CD1c-positive myeloid dendritic cell (primary cell): ENCODE measurements at regions not wholly inside any gene's neighbourhood (a gene's known extent, or its start where the extent isn't known, plus 50 kb on each side); places are given as distances from the start of the nearest gene placed in this dataset.

Experiments
- DNase-seq: peaks from one replicate; pipeline ENCODE4 v3.0.0-alpha.2; 2016; ENCODE audit errors: extremely low spot score

- DNase-seq = no peak
Measured at GRCh38 chr2:19677825-19678518, 223.8 kb downstream of the TTC32 start.

- DNase-seq = no peak
Measured at GRCh38 chr2:19677215-19677777, 224.5 kb downstream of the TTC32 start.

- no peak for DNase-seq
Measured at GRCh38 chr2:19676770-19677169, 225.0 kb downstream of the TTC32 start.

- no peak for DNase-seq
Measured at GRCh38 chr2:19675856-19676460, 225.8 kb downstream of the TTC32 start.

DNA sequence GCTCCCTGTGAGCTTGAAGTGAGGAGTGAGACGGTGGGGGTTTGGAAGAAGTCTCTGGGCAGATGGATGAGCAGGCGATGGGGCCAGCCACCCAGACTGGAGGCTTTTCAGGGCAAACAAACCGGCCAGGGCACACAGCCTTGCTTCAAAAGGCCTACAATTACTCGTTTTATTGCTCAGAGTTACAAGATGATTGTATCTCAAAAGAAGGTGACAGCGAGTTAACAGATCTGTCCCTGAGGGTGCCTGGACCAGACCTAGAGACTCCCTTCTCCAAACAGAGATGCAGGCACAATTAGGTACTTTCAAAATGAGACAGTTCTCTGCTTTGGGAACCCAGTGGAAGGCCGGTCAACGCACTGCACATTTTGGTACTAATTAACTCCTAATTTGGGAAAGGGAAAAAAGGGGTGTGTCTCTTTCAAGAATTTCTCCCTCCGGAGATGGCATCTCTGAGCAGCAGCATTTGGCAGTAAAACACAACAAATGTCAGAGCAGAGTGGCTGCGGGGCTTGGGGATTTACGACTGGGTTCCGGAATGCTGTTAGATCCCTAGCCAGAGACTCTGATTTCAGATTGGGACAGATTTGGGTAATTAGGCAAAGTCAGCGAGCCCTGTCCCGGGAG is 226.7 kb downstream of the TTC32 start:
- DNase-seq = no peak

DNA sequence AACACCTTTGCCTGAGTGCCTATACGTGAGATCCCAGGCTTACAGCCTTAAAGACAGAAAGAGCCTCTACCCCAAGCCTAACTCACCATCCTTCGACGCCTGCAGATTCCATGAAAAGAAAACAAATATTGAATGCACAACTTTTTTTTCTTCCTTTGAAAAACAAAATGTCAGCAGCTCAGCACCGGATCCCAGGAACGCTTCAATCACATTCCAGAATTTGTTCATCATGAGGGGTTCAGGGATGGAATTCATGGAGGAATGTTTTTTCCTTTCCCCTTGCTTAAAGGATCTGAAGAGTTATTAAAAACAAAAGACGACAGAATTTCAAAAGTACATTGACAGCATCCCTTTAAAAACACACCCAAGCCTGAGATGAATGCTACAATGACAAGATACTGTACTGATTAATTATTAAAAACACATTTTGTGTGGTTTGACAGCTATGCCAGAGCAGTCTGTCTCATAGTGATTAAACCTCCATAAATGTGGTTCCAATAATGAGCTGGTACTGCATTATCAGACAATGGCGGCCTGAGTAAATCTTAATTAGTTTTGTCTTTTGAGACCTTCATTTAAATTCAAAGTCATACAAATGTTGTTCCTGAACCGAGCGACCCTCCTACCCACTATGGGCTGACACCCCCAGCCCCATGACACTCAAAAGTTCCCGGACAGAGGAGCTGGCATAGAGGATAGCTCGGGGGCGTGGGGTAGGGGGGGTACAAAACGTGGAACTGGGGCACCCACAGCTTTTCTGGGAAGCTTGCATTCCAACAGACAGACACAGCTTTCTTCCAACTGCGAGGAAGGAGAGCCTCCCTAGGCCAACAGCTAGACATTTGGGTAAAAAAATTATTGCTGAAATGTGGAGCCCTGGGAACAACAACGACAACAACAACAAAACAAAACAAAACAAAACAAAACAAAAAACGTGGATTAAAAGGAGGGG is 227.5 kb downstream of the TTC32 start:
- no peak for DNase-seq

GRCh38 chr2:19673213-19673791 is 228.5 kb downstream of the TTC32 start:
- DNase-seq = no peak

DNA sequence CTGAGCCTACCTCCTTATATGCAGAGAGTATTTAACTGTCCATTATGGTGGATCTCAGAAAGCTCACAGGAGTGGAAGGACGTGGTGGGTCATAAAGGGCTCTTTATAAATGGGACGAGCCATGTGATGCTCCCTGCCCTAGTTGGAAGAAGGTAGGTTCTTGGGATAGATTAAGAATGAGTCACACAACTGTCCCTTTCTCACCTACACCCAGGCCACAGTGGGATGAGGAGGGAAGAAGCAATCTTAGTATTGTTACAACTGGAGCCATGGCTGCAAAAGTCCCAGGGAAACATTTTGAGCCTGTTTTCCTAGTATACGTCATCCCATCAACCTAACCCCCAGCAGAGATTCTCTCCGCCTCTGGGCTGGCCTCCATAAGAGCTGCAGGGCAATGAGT is 229.9 kb downstream of the TTC32 start:
- DNase-seq = no peak

DNA sequence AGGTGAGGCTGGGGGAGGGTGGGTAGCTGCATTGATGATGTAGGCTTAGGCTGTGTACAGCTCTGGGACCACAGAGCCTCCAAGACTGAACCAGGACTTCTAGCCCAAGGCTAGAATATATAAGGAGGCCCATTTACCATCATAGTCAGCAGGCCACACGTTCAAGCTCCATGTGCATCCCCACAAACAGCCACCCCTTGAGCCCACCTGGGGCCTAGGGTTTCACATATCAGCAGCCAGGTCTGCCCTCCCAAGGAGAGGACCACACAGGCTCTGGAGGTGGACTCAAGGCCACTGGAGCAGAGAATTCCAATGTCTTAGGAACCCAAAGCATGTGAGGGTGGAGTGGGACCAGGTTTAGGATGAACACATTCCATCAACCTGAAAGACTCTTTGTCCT is 230.5 kb downstream of the TTC32 start:
- DNase-seq = no peak

- no peak for DNase-seq
Measured at GRCh38 chr2:19670303-19670702, 231.5 kb downstream of the TTC32 start.

GRCh38 chr2:19669559-19669958 is 232.2 kb downstream of the TTC32 start:
- DNase-seq = no peak

- no peak for DNase-seq
Measured at GRCh38 chr2:19669126-19669525, 232.7 kb downstream of the TTC32 start.

DNA sequence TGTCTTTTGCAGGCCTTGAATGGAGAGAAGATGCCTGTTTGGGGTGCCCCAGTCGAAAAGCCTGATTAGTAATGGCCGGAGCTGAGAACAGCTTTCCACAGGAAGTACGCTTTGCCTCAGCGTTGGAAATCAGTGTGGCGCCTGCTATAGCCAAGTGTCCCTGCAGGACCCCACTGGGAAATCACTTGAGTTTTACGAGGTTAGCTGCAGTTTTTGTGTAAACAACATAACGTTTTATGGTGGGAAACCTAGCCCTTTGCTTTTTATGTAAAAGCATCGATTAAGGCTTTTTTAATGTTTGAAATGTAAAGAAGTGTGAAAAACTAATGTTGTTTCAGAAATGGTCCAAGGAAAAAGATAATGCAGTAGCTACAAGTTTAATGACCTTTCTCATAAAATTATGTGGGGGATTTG is 234.2 kb downstream of the TTC32 start:
- DNase-seq = no peak

GRCh38 chr2:19667085-19667484 is 234.7 kb downstream of the TTC32 start:
- DNase-seq = no peak

DNA sequence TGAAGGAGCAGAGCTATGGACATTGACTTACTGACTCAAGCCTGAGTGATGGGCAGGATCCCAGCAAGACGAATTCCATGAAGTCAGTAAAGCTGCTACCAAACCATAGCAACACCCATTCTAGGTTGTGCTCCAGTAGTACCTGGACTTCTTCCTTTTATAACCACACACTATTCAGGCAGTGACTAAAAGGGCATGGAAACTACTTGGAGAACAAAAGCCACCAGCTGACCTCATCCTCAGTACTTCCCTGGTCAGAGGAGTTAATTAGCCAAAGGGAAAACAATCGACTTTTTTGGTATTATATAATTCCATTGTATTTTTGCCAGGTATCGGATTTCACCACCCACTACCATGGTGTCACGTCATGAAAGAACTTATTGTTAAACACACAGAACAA is 237.1 kb downstream of the TTC32 start:
- DNase-seq = no peak

DNA sequence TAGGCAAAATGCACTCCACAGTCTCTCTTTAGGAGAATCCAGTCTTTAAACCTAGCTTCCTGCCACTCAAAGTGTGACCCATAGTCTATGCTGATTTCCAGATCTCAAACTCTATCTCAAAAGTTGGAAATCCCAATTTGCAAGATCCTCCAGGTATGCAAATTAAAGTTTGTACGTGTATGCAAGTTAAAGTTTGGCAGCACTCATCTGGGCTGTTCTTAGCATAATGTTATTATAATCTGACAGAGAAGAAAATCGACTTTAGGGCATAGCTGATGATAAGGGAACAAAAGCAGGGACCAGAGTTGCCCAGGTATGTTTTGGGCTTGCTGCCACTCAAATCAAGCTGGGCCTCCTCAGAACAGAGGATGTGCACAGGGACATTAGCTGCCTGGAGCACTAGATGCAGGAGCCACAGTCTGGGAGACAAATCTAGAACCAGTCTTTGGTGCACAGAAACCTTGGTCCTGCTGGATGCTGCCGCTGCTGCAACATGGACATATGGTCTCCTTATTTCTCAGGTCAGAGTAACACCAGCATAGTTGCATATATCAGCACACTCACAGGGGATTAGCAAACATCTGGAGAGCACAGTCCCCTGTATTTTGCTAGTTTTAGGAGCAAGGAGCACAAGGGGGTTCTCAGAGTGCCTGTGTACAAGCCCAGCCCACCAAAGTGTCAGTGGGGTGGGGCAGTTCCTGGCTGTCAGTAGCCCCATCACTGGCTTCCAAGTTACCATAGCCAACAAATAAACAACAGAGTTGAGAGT is 242.6 kb downstream of the TTC32 start:
- DNase-seq = no peak

- no peak for DNase-seq
Measured at GRCh38 chr2:19656011-19656410, 245.8 kb downstream of the TTC32 start.

- no peak for DNase-seq
Measured at GRCh38 chr2:19654310-19655090, 247.3 kb downstream of the TTC32 start.

DNA sequence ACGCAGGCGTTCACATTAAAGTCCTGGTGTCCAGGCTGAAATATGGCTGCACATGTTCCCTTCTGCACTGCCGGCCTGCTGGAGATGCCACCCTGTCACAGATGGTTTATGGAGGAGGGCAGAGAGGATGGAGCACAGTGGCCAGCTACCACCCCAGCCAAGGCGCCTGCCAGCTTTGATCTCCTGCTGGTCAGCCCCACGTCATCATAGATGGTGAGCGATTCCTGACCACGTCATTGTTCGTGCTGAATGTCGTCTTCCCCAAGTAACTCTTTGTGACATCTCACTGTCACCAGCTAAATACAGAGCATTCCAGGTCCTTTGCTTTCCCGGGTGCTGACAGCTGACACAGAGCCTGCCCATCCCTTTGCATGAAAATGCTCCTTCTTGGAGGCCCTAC is 248.3 kb downstream of the TTC32 start:
- DNase-seq = no peak

DNA sequence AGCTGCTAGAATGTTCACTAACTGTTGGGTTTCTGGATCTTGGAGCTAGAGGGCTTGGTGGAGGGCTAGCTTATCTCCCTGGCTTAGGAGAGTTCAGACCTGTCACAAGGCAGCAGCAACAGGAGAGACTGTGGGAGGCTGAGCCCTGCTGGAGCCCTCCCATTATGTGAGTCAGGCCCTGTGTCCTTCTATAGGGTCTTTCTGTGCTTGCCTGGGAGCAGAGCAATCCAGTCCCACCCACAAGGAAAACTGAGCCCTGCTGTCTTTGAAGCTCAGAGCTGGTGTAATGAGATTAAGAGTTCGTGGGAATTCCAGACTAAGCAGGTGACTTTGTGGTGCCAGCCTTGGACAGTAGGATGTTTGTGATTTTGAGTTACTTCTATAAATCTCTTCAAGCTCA is 249.0 kb downstream of the TTC32 start:
- DNase-seq = no peak
